ENCODE measurements at regions not wholly inside any gene's neighbourhood (a gene's known extent, or its start where the extent isn't known, plus 50 kb on each side); places are given as distances from the start of the nearest gene placed in this dataset.

DNA sequence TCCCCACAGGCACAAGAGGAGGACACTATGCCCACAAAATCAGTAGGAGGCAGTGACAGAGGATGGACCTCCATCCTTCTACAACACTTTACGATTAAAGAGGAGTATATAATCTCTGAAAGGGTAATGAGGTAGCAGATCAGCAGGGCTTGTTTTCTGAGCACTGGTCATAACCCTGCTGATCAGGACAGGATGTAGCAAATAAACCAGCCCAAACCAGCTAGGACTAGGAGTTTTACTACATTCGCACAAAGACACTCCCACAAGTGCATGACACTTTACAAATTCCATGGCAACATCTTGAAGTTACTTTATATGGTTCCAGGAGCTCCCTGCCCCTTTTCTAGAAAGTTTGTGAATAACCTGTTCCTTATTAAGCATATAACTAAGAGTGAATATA lies 73.3 kb upstream of the CHD6 start (continued):
- TF ChIP-seq, protein P1, sequence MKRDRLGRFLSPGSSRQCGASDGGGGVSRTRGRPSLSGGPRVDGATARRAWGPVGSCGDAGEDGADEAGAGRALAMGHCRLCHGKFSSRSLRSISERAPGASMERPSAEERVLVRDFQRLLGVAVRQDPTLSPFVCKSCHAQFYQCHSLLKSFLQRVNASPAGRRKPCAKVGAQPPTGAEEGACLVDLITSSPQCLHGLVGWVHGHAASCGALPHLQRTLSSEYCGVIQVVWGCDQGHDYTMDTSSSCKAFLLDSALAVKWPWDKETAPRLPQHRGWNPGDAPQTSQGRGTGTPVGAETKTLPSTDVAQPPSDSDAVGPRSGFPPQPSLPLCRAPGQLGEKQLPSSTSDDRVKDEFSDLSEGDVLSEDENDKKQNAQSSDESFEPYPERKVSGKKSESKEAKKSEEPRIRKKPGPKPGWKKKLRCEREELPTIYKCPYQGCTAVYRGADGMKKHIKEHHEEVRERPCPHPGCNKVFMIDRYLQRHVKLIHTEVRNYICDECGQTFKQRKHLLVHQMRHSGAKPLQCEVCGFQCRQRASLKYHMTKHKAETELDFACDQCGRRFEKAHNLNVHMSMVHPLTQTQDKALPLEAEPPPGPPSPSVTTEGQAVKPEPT (CRISPR knock-in tag; IDR thresholded peaks at IDR 0.05; ENCODE audit: low read depth), result no peak
- TF ChIP-seq GATAD1 (CRISPR knock-in tag; IDR thresholded peaks at IDR 0.05) (no peak), NFE2L1 (CRISPR knock-in tag; IDR thresholded peaks at IDR 0.05; ENCODE audit: borderline replicate concordance) (no peak), TARDBP (CRISPR knock-in tag; IDR thresholded peaks at IDR 0.05) (no peak), ZNF83 (CRISPR knock-in tag; IDR thresholded peaks at IDR 0.05; ENCODE audit: borderline replicate concordance) (no peak), ZNF761 (CRISPR knock-in tag; conservative IDR thresholded peaks at IDR 0.05) (no peak), MTF1 (CRISPR knock-in tag; IDR thresholded peaks at IDR 0.05) (no peak)
- TF ChIP-seq, protein P2, sequence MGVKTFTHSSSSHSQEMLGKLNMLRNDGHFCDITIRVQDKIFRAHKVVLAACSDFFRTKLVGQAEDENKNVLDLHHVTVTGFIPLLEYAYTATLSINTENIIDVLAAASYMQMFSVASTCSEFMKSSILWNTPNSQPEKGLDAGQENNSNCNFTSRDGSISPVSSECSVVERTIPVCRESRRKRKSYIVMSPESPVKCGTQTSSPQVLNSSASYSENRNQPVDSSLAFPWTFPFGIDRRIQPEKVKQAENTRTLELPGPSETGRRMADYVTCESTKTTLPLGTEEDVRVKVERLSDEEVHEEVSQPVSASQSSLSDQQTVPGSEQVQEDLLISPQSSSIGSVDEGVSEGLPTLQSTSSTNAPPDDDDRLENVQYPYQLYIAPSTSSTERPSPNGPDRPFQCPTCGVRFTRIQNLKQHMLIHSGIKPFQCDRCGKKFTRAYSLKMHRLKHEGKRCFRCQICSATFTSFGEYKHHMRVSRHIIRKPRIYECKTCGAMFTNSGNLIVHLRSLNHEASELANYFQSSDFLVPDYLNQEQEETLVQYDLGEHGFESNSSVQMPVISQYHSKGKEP (CRISPR knock-in tag; IDR thresholded peaks at IDR 0.05), result no peak
- TF ChIP-seq, protein P3, sequence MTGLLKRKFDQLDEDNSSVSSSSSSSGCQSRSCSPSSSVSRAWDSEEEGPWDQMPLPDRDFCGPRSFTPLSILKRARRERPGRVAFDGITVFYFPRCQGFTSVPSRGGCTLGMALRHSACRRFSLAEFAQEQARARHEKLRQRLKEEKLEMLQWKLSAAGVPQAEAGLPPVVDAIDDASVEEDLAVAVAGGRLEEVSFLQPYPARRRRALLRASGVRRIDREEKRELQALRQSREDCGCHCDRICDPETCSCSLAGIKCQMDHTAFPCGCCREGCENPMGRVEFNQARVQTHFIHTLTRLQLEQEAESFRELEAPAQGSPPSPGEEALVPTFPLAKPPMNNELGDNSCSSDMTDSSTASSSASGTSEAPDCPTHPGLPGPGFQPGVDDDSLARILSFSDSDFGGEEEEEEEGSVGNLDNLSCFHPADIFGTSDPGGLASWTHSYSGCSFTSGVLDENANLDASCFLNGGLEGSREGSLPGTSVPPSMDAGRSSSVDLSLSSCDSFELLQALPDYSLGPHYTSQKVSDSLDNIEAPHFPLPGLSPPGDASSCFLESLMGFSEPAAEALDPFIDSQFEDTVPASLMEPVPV (CRISPR knock-in tag; IDR thresholded peaks at IDR 0.05), result no peak
- TF ChIP-seq, protein P4, sequence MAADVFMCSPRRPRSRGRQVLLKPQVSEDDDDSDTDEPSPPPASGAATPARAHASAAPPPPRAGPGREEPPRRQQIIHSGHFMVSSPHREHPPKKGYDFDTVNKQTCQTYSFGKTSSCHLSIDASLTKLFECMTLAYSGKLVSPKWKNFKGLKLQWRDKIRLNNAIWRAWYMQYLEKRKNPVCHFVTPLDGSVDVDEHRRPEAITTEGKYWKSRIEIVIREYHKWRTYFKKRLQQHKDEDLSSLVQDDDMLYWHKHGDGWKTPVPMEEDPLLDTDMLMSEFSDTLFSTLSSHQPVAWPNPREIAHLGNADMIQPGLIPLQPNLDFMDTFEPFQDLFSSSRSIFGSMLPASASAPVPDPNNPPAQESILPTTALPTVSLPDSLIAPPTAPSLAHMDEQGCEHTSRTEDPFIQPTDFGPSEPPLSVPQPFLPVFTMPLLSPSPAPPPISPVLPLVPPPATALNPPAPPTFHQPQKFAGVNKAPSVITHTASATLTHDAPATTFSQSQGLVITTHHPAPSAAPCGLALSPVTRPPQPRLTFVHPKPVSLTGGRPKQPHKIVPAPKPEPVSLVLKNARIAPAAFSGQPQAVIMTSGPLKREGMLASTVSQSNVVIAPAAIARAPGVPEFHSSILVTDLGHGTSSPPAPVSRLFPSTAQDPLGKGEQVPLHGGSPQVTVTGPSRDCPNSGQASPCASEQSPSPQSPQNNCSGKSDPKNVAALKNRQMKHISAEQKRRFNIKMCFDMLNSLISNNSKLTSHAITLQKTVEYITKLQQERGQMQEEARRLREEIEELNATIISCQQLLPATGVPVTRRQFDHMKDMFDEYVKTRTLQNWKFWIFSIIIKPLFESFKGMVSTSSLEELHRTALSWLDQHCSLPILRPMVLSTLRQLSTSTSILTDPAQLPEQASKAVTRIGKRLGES (CRISPR knock-in tag; IDR thresholded peaks at IDR 0.05; ENCODE audit: borderline replicate concordance), result no peak
- TF ChIP-seq, protein P5, sequence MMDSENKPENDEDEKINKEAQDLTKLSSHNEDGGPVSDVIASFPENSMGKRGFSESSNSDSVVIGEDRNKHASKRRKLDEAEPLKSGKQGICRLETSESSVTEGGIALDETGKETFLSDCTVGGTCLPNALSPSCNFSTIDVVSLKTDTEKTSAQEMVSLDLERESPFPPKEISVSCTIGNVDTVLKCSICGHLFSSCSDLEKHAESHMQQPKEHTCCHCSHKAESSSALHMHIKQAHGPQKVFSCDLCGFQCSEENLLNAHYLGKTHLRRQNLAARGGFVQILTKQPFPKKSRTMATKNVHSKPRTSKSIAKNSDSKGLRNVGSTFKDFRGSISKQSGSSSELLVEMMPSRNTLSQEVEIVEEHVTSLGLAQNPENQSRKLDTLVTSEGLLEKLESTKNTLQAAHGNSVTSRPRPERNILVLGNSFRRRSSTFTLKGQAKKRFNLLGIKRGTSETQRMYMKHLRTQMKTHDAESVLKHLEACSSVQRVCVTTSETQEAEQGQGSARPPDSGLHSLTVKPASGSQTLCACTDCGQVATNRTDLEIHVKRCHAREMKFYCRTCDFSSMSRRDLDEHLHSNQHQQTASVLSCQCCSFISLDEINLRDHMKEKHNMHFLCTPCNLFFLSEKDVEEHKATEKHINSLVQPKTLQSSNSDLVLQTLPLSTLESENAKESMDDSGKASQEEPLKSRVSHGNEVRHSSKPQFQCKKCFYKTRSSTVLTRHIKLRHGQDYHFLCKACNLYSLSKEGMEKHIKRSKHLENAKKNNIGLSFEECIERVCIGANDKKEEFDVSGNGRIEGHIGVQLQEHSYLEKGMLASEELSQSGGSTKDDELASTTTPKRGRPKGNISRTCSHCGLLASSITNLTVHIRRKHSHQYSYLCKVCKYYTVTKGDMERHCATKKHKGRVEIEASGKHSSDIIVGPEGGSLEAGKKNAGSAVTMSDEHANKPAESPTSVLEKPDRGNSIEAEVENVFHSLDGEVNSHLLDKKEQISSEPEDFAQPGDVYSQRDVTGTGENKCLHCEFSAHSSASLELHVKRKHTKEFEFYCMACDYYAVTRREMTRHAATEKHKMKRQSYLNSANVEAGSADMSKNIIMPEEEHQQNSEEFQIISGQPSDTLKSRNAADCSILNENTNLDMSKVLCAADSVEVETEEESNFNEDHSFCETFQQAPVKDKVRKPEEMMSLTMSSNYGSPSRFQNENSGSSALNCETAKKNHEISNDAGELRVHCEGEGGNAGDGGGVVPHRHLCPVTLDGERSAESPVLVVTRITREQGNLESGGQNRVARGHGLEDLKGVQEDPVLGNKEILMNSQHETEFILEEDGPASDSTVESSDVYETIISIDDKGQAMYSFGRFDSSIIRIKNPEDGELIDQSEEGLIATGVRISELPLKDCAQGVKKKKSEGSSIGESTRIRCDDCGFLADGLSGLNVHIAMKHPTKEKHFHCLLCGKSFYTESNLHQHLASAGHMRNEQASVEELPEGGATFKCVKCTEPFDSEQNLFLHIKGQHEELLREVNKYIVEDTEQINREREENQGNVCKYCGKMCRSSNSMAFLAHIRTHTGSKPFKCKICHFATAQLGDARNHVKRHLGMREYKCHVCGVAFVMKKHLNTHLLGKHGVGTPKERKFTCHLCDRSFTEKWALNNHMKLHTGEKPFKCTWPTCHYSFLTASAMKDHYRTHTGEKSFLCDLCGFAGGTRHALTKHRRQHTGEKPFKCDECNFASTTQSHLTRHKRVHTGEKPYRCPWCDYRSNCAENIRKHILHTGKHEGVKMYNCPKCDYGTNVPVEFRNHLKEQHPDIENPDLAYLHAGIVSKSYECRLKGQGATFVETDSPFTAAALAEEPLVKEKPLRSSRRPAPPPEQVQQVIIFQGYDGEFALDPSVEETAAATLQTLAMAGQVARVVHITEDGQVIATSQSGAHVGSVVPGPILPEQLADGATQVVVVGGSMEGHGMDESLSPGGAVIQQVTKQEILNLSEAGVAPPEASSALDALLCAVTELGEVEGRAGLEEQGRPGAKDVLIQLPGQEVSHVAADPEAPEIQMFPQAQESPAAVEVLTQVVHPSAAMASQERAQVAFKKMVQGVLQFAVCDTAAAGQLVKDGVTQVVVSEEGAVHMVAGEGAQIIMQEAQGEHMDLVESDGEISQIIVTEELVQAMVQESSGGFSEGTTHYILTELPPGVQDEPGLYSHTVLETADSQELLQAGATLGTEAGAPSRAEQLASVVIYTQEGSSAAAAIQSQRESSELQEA (CRISPR knock-in tag; IDR thresholded peaks at IDR 0.05; ENCODE audit: not compliant biosample characterization), result no peak
